H1 (cell line): ENCODE measurements at regions not wholly inside any gene's neighbourhood (a gene's known extent, or its start where the extent isn't known, plus 50 kb on each side); places are given as distances from the start of the nearest gene placed in this dataset.

ENCODE experiments used
- CHD1 ChIP-seq: IDR thresholded peaks from 2 replicates; pipeline ENCODE4 v1.6.1; 2012; ENCODE audit warnings: low read depth, low read length, improper control_type of control experiment
- CTBP2 ChIP-seq: IDR thresholded peaks from 2 replicates; pipeline ENCODE4 v1.7.0; 2011; ENCODE audit warnings: borderline replicate concordance, mild to moderate bottlenecking, moderate library complexity, mixed read lengths, low read length; ENCODE audit not compliant: insufficient read depth, insufficient read length

DNA sequence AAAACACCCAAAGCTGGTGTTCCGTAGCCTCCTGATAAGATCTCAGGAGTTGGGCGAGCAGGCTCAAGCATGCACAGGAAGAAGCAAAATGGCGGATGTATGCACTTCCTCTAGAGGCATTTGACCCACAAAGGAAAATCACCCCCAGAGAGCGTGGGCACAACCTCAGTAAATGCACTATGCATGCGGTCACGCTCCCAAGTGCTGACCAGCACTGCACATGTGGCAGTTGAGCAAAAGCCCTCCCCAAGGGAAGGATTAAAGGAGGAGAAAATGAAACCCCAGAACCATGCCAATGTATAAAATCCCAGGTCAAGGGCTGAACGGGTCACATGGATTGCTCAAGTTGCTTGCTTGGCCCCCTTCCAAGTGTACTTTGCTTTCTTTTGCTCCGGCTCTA lies 289.4 kb upstream of the IGF1R start (continued):
- TF ChIP-seq CTBP2, result no peak
- no peak for TF ChIP-seq CHD1
